ENCODE measurements at regions not wholly inside any gene's neighbourhood (a gene's known extent, or its start where the extent isn't known, plus 50 kb on each side); places are given as distances from the start of the nearest gene placed in this dataset.
A peak's percentile ranks its signal among the peaks of the same experiment; 100 is the strongest.

DNA sequence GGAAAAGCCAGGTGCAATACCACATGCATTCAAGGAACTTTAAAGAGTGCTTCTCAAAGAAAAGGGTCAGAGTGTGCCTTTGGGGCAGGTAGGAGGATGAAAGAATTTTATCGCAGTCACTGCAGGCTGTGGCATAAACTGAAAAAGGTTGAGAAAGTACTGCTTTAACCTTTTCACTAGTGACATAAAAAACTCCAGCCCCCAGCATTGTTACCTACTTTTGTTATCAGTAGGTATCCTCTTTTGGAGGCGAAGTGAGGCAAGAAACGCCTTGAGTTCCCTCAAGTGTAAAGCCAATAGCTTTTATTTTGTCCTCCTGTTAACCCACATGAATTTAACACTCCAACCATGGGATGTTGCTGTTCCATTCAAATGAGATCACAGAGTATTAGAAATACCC, 64.7 kb upstream of the CHD1 start:
- ATAC-seq = peak in 1 of 2 donors; percentile 39
- H3K27me3 ChIP-seq (ENCODE audit: low read depth) = no peaks in the 10 kb centered on the region
- no peaks in the 10 kb centered on the region for H3K4me1 ChIP-seq
- H3K9me3 ChIP-seq = no peaks in the 10 kb centered on the region
- H3K27ac ChIP-seq = no peak overlapping the region
- H3K4me3 ChIP-seq = no peak overlapping the region
- no peaks in the 10 kb centered on the region for H3K36me3 ChIP-seq
- intact Hi-C loops (cut with DNase I) = no loop called here
- no peak for DNase-seq
- no peak for TF ChIP-seq CTCF (IDR thresholded peaks at IDR 0.05)

- Histone ChIP-seq H3K27me3 (ENCODE audit: low read depth) (no peaks in the 10 kb centered on the region), H3K9me3 (no peaks in the 10 kb centered on the region), H3K36me3 (no peaks in the 10 kb centered on the region), H3K27ac (no peak overlapping the region), H3K4me3 (no peak overlapping the region), H3K4me1 (no peaks in the 10 kb centered on the region)
- intact Hi-C loops (cut with DNase I) = no loop called here
- no peak for TF ChIP-seq CTCF (IDR thresholded peaks at IDR 0.05)
- ATAC-seq (no peak), DNase-seq (no peak)
Observed at GRCh38 chr5:98992552-98992951, 63.7 kb upstream of the CHD1 start.

GRCh38 chr5:98989727-98990126, 60.9 kb upstream of the CHD1 start:
- ATAC-seq (peak in 1 of 2 donors; percentile 14), DNase-seq (no peak)
- Histone ChIP-seq H3K4me1 (no peaks in the 10 kb centered on the region), H3K36me3 (no peaks in the 10 kb centered on the region), H3K9me3 (no peaks in the 10 kb centered on the region), H3K27me3 (ENCODE audit: low read depth) (no peaks in the 10 kb centered on the region), H3K4me3 (no peak overlapping the region), H3K27ac (no peak overlapping the region)
- no peak for TF ChIP-seq CTCF (IDR thresholded peaks at IDR 0.05)
- intact Hi-C loops (cut with DNase I) = no loop called here

- H3K4me1 ChIP-seq = no peaks in the 10 kb centered on the region
- no peaks in the 10 kb centered on the region for H3K36me3 ChIP-seq
- no peaks in the 10 kb centered on the region for H3K9me3 ChIP-seq
- TF ChIP-seq CTCF (IDR thresholded peaks at IDR 0.05) = no peak
- ATAC-seq (no peak), DNase-seq (no peak)
- intact Hi-C loops (cut with DNase I) = no loop called here
- no peaks in the 10 kb centered on the region for H3K27me3 ChIP-seq (ENCODE audit: low read depth)
- H3K4me3 ChIP-seq = no peak overlapping the region
- H3K27ac ChIP-seq = no peak overlapping the region
Observed at GRCh38 chr5:98986587-98986986, 57.8 kb upstream of the CHD1 start.

- no peak for TF ChIP-seq CTCF (IDR thresholded peaks at IDR 0.05)
- DNase-seq = no peak
- Histone ChIP-seq H3K4me3 (no peak overlapping the region), H3K27ac (no peak overlapping the region), H3K27me3 (ENCODE audit: low read depth) (no peaks in the 10 kb centered on the region), H3K36me3 (no peaks in the 10 kb centered on the region), H3K9me3 (no peaks in the 10 kb centered on the region), H3K4me1 (no peaks in the 10 kb centered on the region)
- intact Hi-C loops (cut with DNase I) = no loop called here
- no peak for ATAC-seq
Observed at GRCh38 chr5:98982880-98983279, 54.1 kb upstream of the CHD1 start.
